H1 (cell line): ENCODE measurements at regions not wholly inside any gene's neighbourhood (a gene's known extent, or its start where the extent isn't known, plus 50 kb on each side); places are given as distances from the start of the nearest gene placed in this dataset.

Experiments used
- CTCF ChIA-PET: fragments of 300-600 bp; sonication (Branson Sonifier 250); formaldehyde crosslinking; loops from one replicate; lab custom pipeline; 2021; ENCODE audit not compliant: partially characterized antibody; lab: Charles Lee
- POLR2A ChIA-PET: fragments of 300-600 bp; sonication (Branson Sonifier 250); formaldehyde crosslinking; loops from one replicate; lab custom pipeline; 2021; ENCODE audit warnings: inconsistent platforms; ENCODE audit not compliant: partially characterized antibody; lab: Charles Lee
- DNase-seq, 2 experiments: peaks; one replicate each; pipeline versions ENCODE4 v3.0.0 to v3.0.0-alpha.2; 2010 to 2022; ENCODE audit warnings: low spot score in 2 of 2, low read depth in 1 of 2, mixed read lengths in 1 of 2
- FAIRE-seq: peaks from 2 replicates; lab custom pipeline; 2011; peaks lifted over from hg19 to GRCh38; lab: Jason Lieb, UNC
- H2AFZ ChIP-seq: 2 replicates; pipeline ENCODE4 v1.8.1; 2012; ENCODE audit warnings: low read length, inconsistent platforms
- H2AK5ac ChIP-seq: 2 replicates; pipeline ENCODE4 v1.6.1; 2013; ENCODE audit warnings: low read depth, low read length
- H2BK120ac ChIP-seq: replicated peaks from 2 replicates; pipeline ENCODE3; 2013; ENCODE audit warnings: low read depth, low read length, inconsistent platforms
- H2BK12ac ChIP-seq: 2 replicates; pipeline ENCODE4 v1.6.1; 2013; ENCODE audit warnings: low read depth, low read length
- H2BK15ac ChIP-seq: 2 replicates; pipeline ENCODE4 v1.6.1; 2013; ENCODE audit warnings: low read length
- H2BK20ac ChIP-seq: 2 replicates; pipeline ENCODE4 v1.6.1; 2013; ENCODE audit warnings: low read length
- H2BK5ac ChIP-seq: 2 replicates; pipeline ENCODE4 v1.6.1; 2013; ENCODE audit warnings: low read depth, low read length
- H3K14ac ChIP-seq: 2 replicates; pipeline ENCODE4 v1.6.1; 2013; ENCODE audit warnings: inconsistent platforms; ENCODE audit not compliant: insufficient read length
- H3K18ac ChIP-seq: 2 replicates; pipeline ENCODE4 v1.6.1; 2013; ENCODE audit warnings: low read length; ENCODE audit errors: extremely low read depth
- H3K23ac ChIP-seq: 2 replicates; pipeline ENCODE4 v1.6.1; 2013; ENCODE audit warnings: inconsistent platforms; ENCODE audit not compliant: insufficient read length
- H3K23me2 ChIP-seq: 2 replicates; pipeline ENCODE4 v1.6.1; 2013; ENCODE audit warnings: low read depth, low read length
- H3K27ac ChIP-seq: 2 replicates; pipeline ENCODE4 v1.6.1; 2011; ENCODE audit warnings: low read depth, low read length, inconsistent platforms
- H3K27me3 ChIP-seq, 4 experiments: replicated peaks in 1 of 4; 1 replicate in 1 of 4; 2 replicates in 3 of 4; pipeline versions ENCODE4 v1.6.1 to v1.8.1; 2011 to 2013; ENCODE audit warnings: low read length in 3 of 4, mild to moderate bottlenecking in 3 of 4, inconsistent platforms in 2 of 4, mixed read lengths in 2 of 4, moderate library complexity in 1 of 4; ENCODE audit not compliant: control insufficient read depth in 3 of 4, insufficient read depth in 3 of 4; ENCODE audit errors: extremely low read depth in 1 of 4
- H3K36me3 ChIP-seq, 4 experiments: 2 replicates each; pipeline versions ENCODE4 v1.6.1 to v1.8.1; 2011 to 2013; ENCODE audit warnings: mild to moderate bottlenecking in 4 of 4, low read length in 3 of 4, moderate library complexity in 2 of 4, control low read depth in 1 of 4, inconsistent platforms in 1 of 4; ENCODE audit not compliant: insufficient read depth in 4 of 4, control insufficient read depth in 2 of 4
- H3K4ac ChIP-seq: replicated peaks from 2 replicates; pipeline ENCODE3; 2013; ENCODE audit warnings: low read length, low read depth, mixed read lengths, inconsistent platforms; ENCODE audit not compliant: insufficient read length
- H3K4me1 ChIP-seq, 4 experiments: replicated peaks in 1 of 4; 1 replicate in 1 of 4; 2 replicates in 3 of 4; pipeline versions ENCODE4 v1.6.1 to v1.8.1; 2011 to 2013; ENCODE audit warnings: low read length in 3 of 4, inconsistent platforms in 2 of 4, mixed read lengths in 1 of 4; ENCODE audit not compliant: insufficient read depth in 4 of 4, control insufficient read depth in 3 of 4
- H3K4me2 ChIP-seq, 2 experiments: 2 replicates each; pipeline versions ENCODE4 v1.6.1 to v1.8.1; 2011 to 2013; ENCODE audit warnings: low read depth in 2 of 2, low read length in 2 of 2, control low read depth in 1 of 2, inconsistent platforms in 1 of 2, mild to moderate bottlenecking in 1 of 2; ENCODE audit not compliant: insufficient read depth in 1 of 2
- H3K4me3 ChIP-seq, 4 experiments: fragments of 200-600, 300-600 bp in 1 of 4; sonication (generic), shearing (Covaris generic), sonication (Bioruptor Twin) in 1 of 4; 2 replicates each; pipeline versions ENCODE4 v1.5.1 to v1.8.1; 2011 to 2016; ENCODE audit warnings: low read length in 4 of 4, low read depth in 3 of 4, control low read depth in 2 of 4, inconsistent platforms in 2 of 4, mild to moderate bottlenecking in 2 of 4, mixed read lengths in 1 of 4, moderate library complexity in 1 of 4; ENCODE audit not compliant: insufficient read depth in 2 of 4; ENCODE audit errors: extremely low read depth in 1 of 4
- H3K56ac ChIP-seq: replicated peaks from 2 replicates; pipeline ENCODE3; 2013; ENCODE audit warnings: low read depth, mild to moderate bottlenecking, mixed read lengths, low read length, inconsistent platforms; ENCODE audit not compliant: insufficient read length
- H3K79me1 ChIP-seq: 2 replicates; pipeline ENCODE4 v1.6.1; 2013; ENCODE audit warnings: low read depth, low read length, control low read depth
- H3K79me2 ChIP-seq, 2 experiments: 2 replicates each; pipeline versions ENCODE4 v1.6.1 to v1.8.1; 2012 to 2013; ENCODE audit warnings: low read length in 2 of 2, mild to moderate bottlenecking in 2 of 2, inconsistent platforms in 1 of 2; ENCODE audit not compliant: insufficient read depth in 2 of 2, control insufficient read depth in 1 of 2
- H3K9ac ChIP-seq, 4 experiments: replicated peaks in 1 of 4; 1 replicate in 1 of 4; 2 replicates in 3 of 4; pipeline versions ENCODE4 v1.6.1 to v1.8.1; 2011 to 2013; ENCODE audit warnings: low read depth in 3 of 4, low read length in 3 of 4, control low read depth in 2 of 4, mild to moderate bottlenecking in 2 of 4, moderate library complexity in 2 of 4, inconsistent platforms in 1 of 4; ENCODE audit errors: extremely low read depth in 1 of 4
- H3K9me3 ChIP-seq, 2 experiments: 2 replicates each; pipeline versions ENCODE4 v1.6.1 to v1.8.1; 2012 to 2013; ENCODE audit warnings: mild to moderate bottlenecking in 2 of 2, moderate library complexity in 2 of 2, control low read depth in 1 of 2, inconsistent platforms in 1 of 2, low read depth in 1 of 2, low read length in 1 of 2, mixed read lengths in 1 of 2; ENCODE audit not compliant: insufficient read depth in 2 of 2
- H4K20me1 ChIP-seq, 2 experiments: replicated peaks in 1 of 2; 2 replicates each; pipeline versions ENCODE3 to v1.8.1; 2011 to 2013; ENCODE audit warnings: inconsistent platforms in 2 of 2, low read length in 2 of 2, mild to moderate bottlenecking in 1 of 2; ENCODE audit not compliant: insufficient read depth in 2 of 2, control insufficient read depth in 1 of 2
- H4K5ac ChIP-seq: 2 replicates; pipeline ENCODE4 v1.6.1; 2013; ENCODE audit warnings: low read length, low read depth, mixed read lengths, inconsistent platforms; ENCODE audit not compliant: insufficient read length
- H4K8ac ChIP-seq: 2 replicates; pipeline ENCODE4 v1.8.0; 2013; ENCODE audit warnings: mild to moderate bottlenecking, moderate library complexity, low read length, inconsistent platforms; ENCODE audit not compliant: insufficient read depth; ENCODE audit errors: extremely low read depth
- H4K91ac ChIP-seq: replicated peaks from 2 replicates; pipeline ENCODE3; 2013; ENCODE audit warnings: low read length, mixed read lengths, inconsistent platforms; ENCODE audit not compliant: insufficient read length
- GABPA ChIP-seq: IDR thresholded peaks from 2 replicates; pipeline ENCODE4 v1.6.1; 2011; ENCODE audit warnings: mild to moderate bottlenecking, low read length, moderate library complexity, borderline replicate concordance; ENCODE audit not compliant: insufficient read depth
- SIN3A ChIP-seq, 2 experiments: IDR thresholded peaks in 1 of 2; conservative IDR thresholded peaks in 1 of 2; 2 replicates each; pipeline ENCODE4 v1.6.1; 2011 to 2012; ENCODE audit warnings: low read length in 2 of 2, improper control_type of control experiment in 1 of 2, low read depth in 1 of 2, mild to moderate bottlenecking in 1 of 2
- SP2 ChIP-seq: IDR thresholded peaks from 2 replicates; pipeline ENCODE4 v1.6.1; 2012; ENCODE audit warnings: mild to moderate bottlenecking, low read length, inconsistent platforms
- SP4 ChIP-seq: IDR thresholded peaks from 2 replicates; pipeline ENCODE4 v1.6.1; 2012; ENCODE audit warnings: low read length, inconsistent platforms
- TAF1 ChIP-seq: IDR thresholded peaks from 2 replicates; pipeline ENCODE4 v1.6.1; 2011; ENCODE audit warnings: mild to moderate bottlenecking, low read depth, low read length
- TCF12 ChIP-seq: IDR thresholded peaks from 2 replicates; pipeline ENCODE4 v1.6.1; 2011; ENCODE audit warnings: low read depth, mild to moderate bottlenecking, low read length
- WGBS, 2 experiments: shearing (Covaris generic) in 1 of 2; methylation state at CpG; one replicate each; pipeline versions ENCODE4 v1.1.6 to v1.1.7; 2013 to 2015; ENCODE audit warnings: low lambda C conversion rate in 2 of 2, mixed read lengths in 2 of 2, inconsistent platforms in 1 of 2, low coverage in 1 of 2, missing lambda C conversion rate in 1 of 2; ENCODE audit not compliant: insufficient replicate concordance in 2 of 2, insufficient coverage in 1 of 2, insufficient read length in 1 of 2; ENCODE audit errors: extremely low coverage in 1 of 2, missing lambda C conversion rate in 1 of 2; 5-methylcytosine and 5-hydroxymethylcytosine counted together

DNA sequence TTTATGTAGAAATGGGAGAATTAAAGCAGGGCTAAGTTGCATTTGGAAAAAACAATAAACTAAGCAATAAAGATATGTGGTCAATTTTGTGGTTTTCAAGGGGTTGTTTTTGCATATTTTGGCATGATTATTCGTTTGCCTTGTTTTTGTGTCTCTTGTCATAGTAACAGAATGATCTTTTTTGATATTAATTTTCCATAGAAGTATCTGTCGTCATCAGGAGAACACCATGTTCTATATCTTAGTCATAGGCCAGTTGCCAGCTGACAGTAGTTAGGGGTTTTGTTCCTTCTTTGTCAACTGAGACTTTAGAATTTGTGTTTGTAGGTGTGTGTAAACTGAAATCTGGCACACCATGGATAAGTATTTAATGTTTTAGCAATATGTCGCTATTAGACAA is 1354.8 kb downstream of the LRFN5 start (continued):
- TF ChIP-seq SP2: no peak

DNA sequence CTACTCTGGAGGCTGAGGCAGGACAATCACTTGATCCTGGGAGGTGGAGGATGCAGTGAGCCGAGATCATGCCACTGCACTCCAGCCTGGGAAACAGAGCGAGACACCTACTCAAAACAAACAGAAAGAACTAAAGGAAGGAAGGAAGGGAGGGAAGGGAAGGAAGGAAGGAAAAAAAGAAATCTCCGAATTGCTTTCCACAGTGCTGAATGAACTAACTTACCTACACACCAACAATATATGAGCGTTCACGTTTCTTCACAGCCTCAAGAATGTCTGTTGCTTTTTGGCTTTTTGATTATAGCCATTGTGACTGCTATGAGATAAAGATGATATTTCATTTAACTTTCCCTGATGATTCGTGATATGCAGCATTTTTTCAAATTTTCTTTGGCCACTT is 1343.7 kb downstream of the LRFN5 start:
- no peaks in the 10 kb centered on the region for H3K4me1 ChIP-seq
- no peaks in the 10 kb centered on the region for H3K79me2 ChIP-seq
- no peak overlapping the region for H3K9ac ChIP-seq
- no peak overlapping the region for H2BK5ac ChIP-seq
- 87% methylated on average over 6 of the region's 6 CpGs; no CpG with 5 or more reads in 1 of the 2 experiments for WGBS, 2 experiments
- no peak overlapping the region for H3K14ac ChIP-seq
- H3K23ac ChIP-seq: no peak overlapping the region
- peaks cover 0 to 4% of the 10 kb centered on the region in 2 experiments; a peak in 1 of 4 replicates for H3K9me3 ChIP-seq
- H2AFZ ChIP-seq: no peak overlapping the region
- no peak overlapping the region for H3K4me2 ChIP-seq
- H2BK20ac ChIP-seq: no peak overlapping the region
- H2AK5ac ChIP-seq: no peak overlapping the region
- no peak overlapping the region for H3K4me3 ChIP-seq
- H2BK12ac ChIP-seq: no peak overlapping the region
- POLR2A ChIA-PET: no interaction called here
- H4K8ac ChIP-seq: no peak overlapping the region
- no peaks in the 10 kb centered on the region for H4K20me1 ChIP-seq
- DNase-seq (no peak), FAIRE-seq (no peak)
- H3K56ac ChIP-seq: no peak overlapping the region
- H3K18ac ChIP-seq: no peak overlapping the region
- no peak overlapping the region for H3K4ac ChIP-seq
- H3K27ac ChIP-seq: no peak overlapping the region
- no peaks in the 10 kb centered on the region for H3K23me2 ChIP-seq
- no peaks in the 10 kb centered on the region for H3K36me3 ChIP-seq
- no peak overlapping the region for H2BK15ac ChIP-seq
- H4K5ac ChIP-seq: no peak overlapping the region
- no peak overlapping the region for H2BK120ac ChIP-seq
- H3K27me3 ChIP-seq: no peaks in the 10 kb centered on the region
- H3K79me1 ChIP-seq: no peaks in the 10 kb centered on the region
- CTCF ChIA-PET: no interaction called here
- H4K91ac ChIP-seq: no peak overlapping the region
- no peak for TF ChIP-seq SP4
- TF ChIP-seq GABPA: no peak
- TF ChIP-seq TCF12: no peak
- TF ChIP-seq SIN3A (conservative IDR thresholded peaks at IDR 0.05 in 1 of 2, IDR thresholded peaks at IDR 0.05 in 1 of 2; ENCODE audit: low read depth in 1 of 2, low read length in 2 of 2): no peak
- TF ChIP-seq TAF1: no peak
